WTC11 (cell line): ENCODE measurements at regions not wholly inside any gene's neighbourhood (a gene's known extent, or its start where the extent isn't known, plus 50 kb on each side); places are given as distances from the start of the nearest gene placed in this dataset.

Experiments used
- ATAC-seq: fragments of 200-7000 bp; cut with Tn5 transposase; 2 replicates; pipeline ENCODE4 v1.10.0; 2021; ENCODE audit warnings: mild to moderate bottlenecking, moderate library complexity
- CTCF ChIA-PET: fragments of 300-600 bp; sonication (Branson Sonifier 250); formaldehyde crosslinking; loops from one replicate; lab custom pipeline; 2021; ENCODE audit warnings: antibody characterized with exemption; lab: Charles Lee
- POLR2A ChIA-PET: fragments of 350-600 bp; sonication (Branson Sonifier 250); formaldehyde crosslinking; loops from one replicate; lab custom pipeline; 2021; ENCODE audit warnings: antibody characterized with exemption; lab: Charles Lee
- DNase-seq: peaks from one replicate; pipeline ENCODE4 v3.0.0; 2021; ENCODE audit warnings: low spot score
- H3K27ac Mint-ChIP-seq: 2 replicates; pipeline ENCODE4 v1.8.0; 2021; ENCODE audit warnings: mixed read lengths
- H3K27me3 Mint-ChIP-seq: 2 replicates; pipeline ENCODE4 v1.8.0; 2021; ENCODE audit warnings: low read depth, mild to moderate bottlenecking, moderate library complexity, mixed read lengths
- H3K36me3 Mint-ChIP-seq: 2 replicates; pipeline ENCODE4 v1.8.0; 2021; ENCODE audit warnings: mixed read lengths
- H3K4me1 Mint-ChIP-seq: 2 replicates; pipeline ENCODE4 v1.8.0; 2022; ENCODE audit warnings: mixed read lengths
- H3K4me3 Mint-ChIP-seq: 2 replicates; pipeline ENCODE4 v1.8.0; 2021; ENCODE audit warnings: mild to moderate bottlenecking, moderate library complexity, mixed read lengths
- H3K9me3 Mint-ChIP-seq: 2 replicates; pipeline ENCODE4 v1.8.0; 2021; ENCODE audit warnings: mixed read lengths
- GABPB1 ChIP-seq: sonication (generic); formaldehyde crosslinking; IDR thresholded peaks from 2 replicates; pipeline ENCODE4 v1.8.1; 2023; ENCODE audit warnings: mild to moderate bottlenecking, missing genetic modification reagents
- IRF2 ChIP-seq: sonication (generic); formaldehyde crosslinking; IDR thresholded peaks from 2 replicates; pipeline ENCODE4 v1.8.0; 2022; ENCODE audit warnings: low read depth, missing genetic modification reagents, borderline replicate concordance
- JUN ChIP-seq: sonication (generic); formaldehyde crosslinking; IDR thresholded peaks from 2 replicates; pipeline ENCODE4 v1.8.0; 2023; ENCODE audit warnings: mild to moderate bottlenecking, missing genetic modification reagents
- NFATC4 ChIP-seq: fragments of 250-450 bp; sonication (Bioruptor Pico); IDR thresholded peaks from 2 replicates; pipeline ENCODE4 v1.9.0; 2021; ENCODE audit warnings: mild to moderate bottlenecking
- NR3C1 ChIP-seq: sonication (generic); formaldehyde crosslinking; conservative IDR thresholded peaks from 2 replicates; pipeline ENCODE4 v1.8.1; 2023; ENCODE audit warnings: low read depth, mild to moderate bottlenecking, missing genetic modification reagents
- RORB ChIP-seq: fragments of 250-450 bp; sonication (Bioruptor Pico); IDR thresholded peaks from 2 replicates; pipeline ENCODE4 v1.9.0; 2021; ENCODE audit warnings: mild to moderate bottlenecking
- SP1 ChIP-seq: sonication (generic); formaldehyde crosslinking; conservative IDR thresholded peaks from 2 replicates; pipeline ENCODE4 v1.8.1; 2022; ENCODE audit warnings: missing genetic modification reagents
- ZBTB21 ChIP-seq: sonication (generic); formaldehyde crosslinking; IDR thresholded peaks from 2 replicates; pipeline ENCODE4 v1.8.1; 2023; ENCODE audit warnings: mild to moderate bottlenecking, missing genetic modification reagents, borderline replicate concordance
- ZNF396 ChIP-seq: fragments of 250-450 bp; sonication (Bioruptor Pico); IDR thresholded peaks from 2 replicates; pipeline ENCODE4 v1.8.0; 2021; ENCODE audit warnings: mild to moderate bottlenecking, moderate library complexity, borderline replicate concordance
- TF ChIP-seq, protein P1 (sequence below): sonication (generic); formaldehyde crosslinking; IDR thresholded peaks from 2 replicates; pipeline ENCODE4 v1.8.0; 2022; ENCODE audit warnings: missing genetic modification reagents
- TF ChIP-seq, protein P2 (sequence below): fragments of 250-450 bp; sonication (Bioruptor Pico); IDR thresholded peaks from 2 replicates; pipeline ENCODE4 v1.9.0; 2021; ENCODE audit warnings: mild to moderate bottlenecking
- TF ChIP-seq, protein P3 (sequence below): sonication (generic); formaldehyde crosslinking; IDR thresholded peaks from 2 replicates; pipeline ENCODE4 v1.8.1; 2023; ENCODE audit warnings: mild to moderate bottlenecking, missing genetic modification reagents, moderate library complexity
- TF ChIP-seq, protein P4 (sequence below): sonication (generic); formaldehyde crosslinking; IDR thresholded peaks from 2 replicates; pipeline ENCODE4 v1.8.1; 2022; ENCODE audit warnings: mild to moderate bottlenecking, moderate library complexity, missing genetic modification reagents
- TF ChIP-seq, protein P5 (sequence below): sonication (generic); formaldehyde crosslinking; IDR thresholded peaks from 2 replicates; pipeline ENCODE4 v1.8.1; 2022; ENCODE audit warnings: low read depth, mild to moderate bottlenecking, moderate library complexity, missing genetic modification reagents, borderline replicate concordance
- TF ChIP-seq, protein P6 (sequence below): sonication (generic); formaldehyde crosslinking; IDR thresholded peaks from 2 replicates; pipeline ENCODE4 v1.8.0; 2023; ENCODE audit warnings: missing genetic modification reagents
- TF ChIP-seq, protein P7 (sequence below): fragments of 250-450 bp; sonication (Bioruptor Pico); IDR thresholded peaks from 2 replicates; pipeline ENCODE4 v1.9.0; 2021; ENCODE audit warnings: moderate library complexity, mild to moderate bottlenecking, inconsistent platforms, borderline replicate concordance
- TF ChIP-seq, protein P8 (sequence below): sonication (generic); formaldehyde crosslinking; IDR thresholded peaks from 2 replicates; pipeline ENCODE4 v1.8.1; 2023; ENCODE audit warnings: mild to moderate bottlenecking, moderate library complexity, missing genetic modification reagents
- TF ChIP-seq, protein P9 (sequence below): sonication (generic); formaldehyde crosslinking; IDR thresholded peaks from 2 replicates; pipeline ENCODE4 v1.8.0; 2022; ENCODE audit warnings: mild to moderate bottlenecking, missing genetic modification reagents
- TF ChIP-seq, protein P10 (sequence below): sonication (generic); formaldehyde crosslinking; IDR thresholded peaks from 2 replicates; pipeline ENCODE4 v1.8.1; 2023; ENCODE audit warnings: mild to moderate bottlenecking, missing genetic modification reagents, moderate library complexity
- TF ChIP-seq, protein P11 (sequence below): sonication (generic); formaldehyde crosslinking; IDR thresholded peaks from 2 replicates; pipeline ENCODE4 v1.8.1; 2023; ENCODE audit warnings: mild to moderate bottlenecking, missing genetic modification reagents

DNA sequence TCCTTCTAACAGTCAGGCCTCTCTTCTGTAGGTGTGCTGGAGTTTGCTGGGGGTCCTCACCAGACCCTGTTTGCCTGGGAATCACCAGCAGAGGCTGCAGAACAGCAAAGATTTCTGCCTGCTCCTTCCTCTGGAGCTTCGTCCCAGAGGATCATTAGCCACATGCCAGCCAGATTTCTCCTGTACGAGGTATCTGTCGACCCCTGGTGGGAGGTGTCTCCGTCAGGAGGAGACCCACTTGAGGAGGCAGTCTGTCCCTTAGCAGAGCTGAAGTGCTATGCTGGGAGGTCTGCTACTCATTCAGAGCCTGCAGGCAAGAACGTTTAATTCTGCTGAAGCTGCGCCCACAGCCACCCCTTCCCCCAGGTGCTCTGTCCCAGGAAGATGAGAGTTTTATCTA is 611.1 kb upstream of the COBL start (continued):
- TF ChIP-seq, protein P1, sequence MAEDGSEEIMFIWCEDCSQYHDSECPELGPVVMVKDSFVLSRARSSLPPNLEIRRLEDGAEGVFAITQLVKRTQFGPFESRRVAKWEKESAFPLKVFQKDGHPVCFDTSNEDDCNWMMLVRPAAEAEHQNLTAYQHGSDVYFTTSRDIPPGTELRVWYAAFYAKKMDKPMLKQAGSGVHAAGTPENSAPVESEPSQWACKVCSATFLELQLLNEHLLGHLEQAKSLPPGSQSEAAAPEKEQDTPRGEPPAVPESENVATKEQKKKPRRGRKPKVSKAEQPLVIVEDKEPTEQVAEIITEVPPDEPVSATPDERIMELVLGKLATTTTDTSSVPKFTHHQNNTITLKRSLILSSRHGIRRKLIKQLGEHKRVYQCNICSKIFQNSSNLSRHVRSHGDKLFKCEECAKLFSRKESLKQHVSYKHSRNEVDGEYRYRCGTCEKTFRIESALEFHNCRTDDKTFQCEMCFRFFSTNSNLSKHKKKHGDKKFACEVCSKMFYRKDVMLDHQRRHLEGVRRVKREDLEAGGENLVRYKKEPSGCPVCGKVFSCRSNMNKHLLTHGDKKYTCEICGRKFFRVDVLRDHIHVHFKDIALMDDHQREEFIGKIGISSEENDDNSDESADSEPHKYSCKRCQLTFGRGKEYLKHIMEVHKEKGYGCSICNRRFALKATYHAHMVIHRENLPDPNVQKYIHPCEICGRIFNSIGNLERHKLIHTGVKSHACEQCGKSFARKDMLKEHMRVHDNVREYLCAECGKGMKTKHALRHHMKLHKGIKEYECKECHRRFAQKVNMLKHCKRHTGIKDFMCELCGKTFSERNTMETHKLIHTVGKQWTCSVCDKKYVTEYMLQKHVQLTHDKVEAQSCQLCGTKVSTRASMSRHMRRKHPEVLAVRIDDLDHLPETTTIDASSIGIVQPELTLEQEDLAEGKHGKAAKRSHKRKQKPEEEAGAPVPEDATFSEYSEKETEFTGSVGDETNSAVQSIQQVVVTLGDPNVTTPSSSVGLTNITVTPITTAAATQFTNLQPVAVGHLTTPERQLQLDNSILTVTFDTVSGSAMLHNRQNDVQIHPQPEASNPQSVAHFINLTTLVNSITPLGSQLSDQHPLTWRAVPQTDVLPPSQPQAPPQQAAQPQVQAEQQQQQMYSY, result no peak
- no peak for TF ChIP-seq JUN (CRISPR knock-in tag)
- TF ChIP-seq, protein P2, sequence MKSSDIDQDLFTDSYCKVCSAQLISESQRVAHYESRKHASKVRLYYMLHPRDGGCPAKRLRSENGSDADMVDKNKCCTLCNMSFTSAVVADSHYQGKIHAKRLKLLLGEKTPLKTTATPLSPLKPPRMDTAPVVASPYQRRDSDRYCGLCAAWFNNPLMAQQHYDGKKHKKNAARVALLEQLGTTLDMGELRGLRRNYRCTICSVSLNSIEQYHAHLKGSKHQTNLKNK, result no peak
- TF ChIP-seq ZNF396, result no peak
- TF ChIP-seq, protein P3, sequence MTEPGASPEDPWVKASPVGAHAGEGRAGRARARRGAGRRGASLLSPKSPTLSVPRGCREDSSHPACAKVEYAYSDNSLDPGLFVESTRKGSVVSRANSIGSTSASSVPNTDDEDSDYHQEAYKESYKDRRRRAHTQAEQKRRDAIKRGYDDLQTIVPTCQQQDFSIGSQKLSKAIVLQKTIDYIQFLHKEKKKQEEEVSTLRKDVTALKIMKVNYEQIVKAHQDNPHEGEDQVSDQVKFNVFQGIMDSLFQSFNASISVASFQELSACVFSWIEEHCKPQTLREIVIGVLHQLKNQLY (CRISPR knock-in tag), result no peak
- no peak for TF ChIP-seq SP1
- TF ChIP-seq, protein P4, sequence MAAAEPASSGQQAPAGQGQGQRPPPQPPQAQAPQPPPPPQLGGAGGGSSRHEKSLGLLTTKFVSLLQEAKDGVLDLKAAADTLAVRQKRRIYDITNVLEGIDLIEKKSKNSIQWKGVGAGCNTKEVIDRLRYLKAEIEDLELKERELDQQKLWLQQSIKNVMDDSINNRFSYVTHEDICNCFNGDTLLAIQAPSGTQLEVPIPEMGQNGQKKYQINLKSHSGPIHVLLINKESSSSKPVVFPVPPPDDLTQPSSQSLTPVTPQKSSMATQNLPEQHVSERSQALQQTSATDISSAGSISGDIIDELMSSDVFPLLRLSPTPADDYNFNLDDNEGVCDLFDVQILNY (CRISPR knock-in tag), result no peak
- no peak for TF ChIP-seq NR3C1 (CRISPR knock-in tag)
- TF ChIP-seq, protein P5, sequence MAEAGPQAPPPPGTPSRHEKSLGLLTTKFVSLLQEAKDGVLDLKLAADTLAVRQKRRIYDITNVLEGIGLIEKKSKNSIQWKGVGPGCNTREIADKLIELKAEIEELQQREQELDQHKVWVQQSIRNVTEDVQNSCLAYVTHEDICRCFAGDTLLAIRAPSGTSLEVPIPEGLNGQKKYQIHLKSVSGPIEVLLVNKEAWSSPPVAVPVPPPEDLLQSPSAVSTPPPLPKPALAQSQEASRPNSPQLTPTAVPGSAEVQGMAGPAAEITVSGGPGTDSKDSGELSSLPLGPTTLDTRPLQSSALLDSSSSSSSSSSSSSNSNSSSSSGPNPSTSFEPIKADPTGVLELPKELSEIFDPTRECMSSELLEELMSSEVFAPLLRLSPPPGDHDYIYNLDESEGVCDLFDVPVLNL (CRISPR knock-in tag), result no peak
- no peak for TF ChIP-seq IRF2

DNA sequence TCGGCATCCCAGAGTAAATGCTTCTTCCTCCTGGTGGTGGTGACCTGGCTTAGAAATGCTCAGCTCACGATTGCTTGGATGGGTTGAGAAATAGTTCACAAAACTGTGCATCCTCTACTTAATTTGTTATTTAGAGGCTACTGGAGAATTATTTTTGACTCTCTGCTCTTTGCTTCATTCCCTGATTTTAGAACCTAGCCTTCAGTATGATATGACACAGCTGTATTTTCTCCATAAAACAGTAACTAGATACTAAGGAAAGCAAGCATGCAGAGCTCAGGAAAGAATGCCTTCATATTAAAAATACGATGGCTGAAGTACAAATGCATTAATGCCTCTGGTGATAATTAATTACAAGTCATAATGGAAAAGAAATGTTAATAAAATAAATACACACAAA is 602.0 kb upstream of the COBL start:
- Mint-ChIP-seq H3K27me3 (no peaks in the 10 kb centered on the region; the same call in 1 of the 2 replicates), H3K4me3 (no peak overlapping the region), H3K36me3 (peaks cover 16% of the 10 kb centered on the region), H3K9me3 (peaks cover 27% of the 10 kb centered on the region), H3K4me1 (peaks cover 6% of the 10 kb centered on the region; the same call in 1 of the 2 replicates), H3K27ac (no peak overlapping the region)
- CTCF ChIA-PET, result interaction anchor here (0.7 kb wide), 1 partner anchor 488 kb away, joined by 3 read pairs; no protein-coding TSS in a partner anchor
- POLR2A ChIA-PET, result no interaction called here
- ATAC-seq, result no peak
- no peak for DNase-seq
- TF ChIP-seq NFATC4 (no peak), GABPB1 (CRISPR knock-in tag) (no peak), ZBTB21 (CRISPR knock-in tag) (no peak), RORB (CRISPR knock-in tag) (no peak)
- TF ChIP-seq, protein P6, sequence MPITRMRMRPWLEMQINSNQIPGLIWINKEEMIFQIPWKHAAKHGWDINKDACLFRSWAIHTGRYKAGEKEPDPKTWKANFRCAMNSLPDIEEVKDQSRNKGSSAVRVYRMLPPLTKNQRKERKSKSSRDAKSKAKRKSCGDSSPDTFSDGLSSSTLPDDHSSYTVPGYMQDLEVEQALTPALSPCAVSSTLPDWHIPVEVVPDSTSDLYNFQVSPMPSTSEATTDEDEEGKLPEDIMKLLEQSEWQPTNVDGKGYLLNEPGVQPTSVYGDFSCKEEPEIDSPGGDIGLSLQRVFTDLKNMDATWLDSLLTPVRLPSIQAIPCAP, result no peak
- TF ChIP-seq, protein P7, sequence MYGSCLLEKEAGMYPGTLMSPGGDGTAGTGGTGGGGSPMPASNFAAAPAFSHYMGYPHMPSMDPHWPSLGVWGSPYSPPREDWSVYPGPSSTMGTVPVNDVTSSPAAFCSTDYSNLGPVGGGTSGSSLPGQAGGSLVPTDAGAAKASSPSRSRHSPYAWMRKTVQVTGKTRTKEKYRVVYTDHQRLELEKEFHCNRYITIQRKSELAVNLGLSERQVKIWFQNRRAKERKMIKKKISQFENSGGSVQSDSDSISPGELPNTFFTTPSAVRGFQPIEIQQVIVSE, result no peak
- TF ChIP-seq, protein P8, sequence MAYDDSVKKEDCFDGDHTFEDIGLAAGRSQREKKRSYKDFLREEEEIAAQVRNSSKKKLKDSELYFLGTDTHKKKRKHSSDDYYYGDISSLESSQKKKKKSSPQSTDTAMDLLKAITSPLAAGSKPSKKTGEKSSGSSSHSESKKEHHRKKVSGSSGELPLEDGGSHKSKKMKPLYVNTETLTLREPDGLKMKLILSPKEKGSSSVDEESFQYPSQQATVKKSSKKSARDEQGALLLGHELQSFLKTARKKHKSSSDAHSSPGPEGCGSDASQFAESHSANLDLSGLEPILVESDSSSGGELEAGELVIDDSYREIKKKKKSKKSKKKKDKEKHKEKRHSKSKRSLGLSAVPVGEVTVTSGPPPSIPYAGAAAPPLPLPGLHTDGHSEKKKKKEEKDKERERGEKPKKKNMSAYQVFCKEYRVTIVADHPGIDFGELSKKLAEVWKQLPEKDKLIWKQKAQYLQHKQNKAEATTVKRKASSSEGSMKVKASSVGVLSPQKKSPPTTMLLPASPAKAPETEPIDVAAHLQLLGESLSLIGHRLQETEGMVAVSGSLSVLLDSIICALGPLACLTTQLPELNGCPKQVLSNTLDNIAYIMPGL (CRISPR knock-in tag), result no peak
- TF ChIP-seq, protein P9, sequence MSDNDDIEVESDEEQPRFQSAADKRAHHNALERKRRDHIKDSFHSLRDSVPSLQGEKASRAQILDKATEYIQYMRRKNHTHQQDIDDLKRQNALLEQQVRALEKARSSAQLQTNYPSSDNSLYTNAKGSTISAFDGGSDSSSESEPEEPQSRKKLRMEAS (CRISPR knock-in tag), result no peak
- TF ChIP-seq, protein P10, sequence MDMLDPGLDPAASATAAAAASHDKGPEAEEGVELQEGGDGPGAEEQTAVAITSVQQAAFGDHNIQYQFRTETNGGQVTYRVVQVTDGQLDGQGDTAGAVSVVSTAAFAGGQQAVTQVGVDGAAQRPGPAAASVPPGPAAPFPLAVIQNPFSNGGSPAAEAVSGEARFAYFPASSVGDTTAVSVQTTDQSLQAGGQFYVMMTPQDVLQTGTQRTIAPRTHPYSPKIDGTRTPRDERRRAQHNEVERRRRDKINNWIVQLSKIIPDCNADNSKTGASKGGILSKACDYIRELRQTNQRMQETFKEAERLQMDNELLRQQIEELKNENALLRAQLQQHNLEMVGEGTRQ (CRISPR knock-in tag), result no peak
- TF ChIP-seq, protein P11, sequence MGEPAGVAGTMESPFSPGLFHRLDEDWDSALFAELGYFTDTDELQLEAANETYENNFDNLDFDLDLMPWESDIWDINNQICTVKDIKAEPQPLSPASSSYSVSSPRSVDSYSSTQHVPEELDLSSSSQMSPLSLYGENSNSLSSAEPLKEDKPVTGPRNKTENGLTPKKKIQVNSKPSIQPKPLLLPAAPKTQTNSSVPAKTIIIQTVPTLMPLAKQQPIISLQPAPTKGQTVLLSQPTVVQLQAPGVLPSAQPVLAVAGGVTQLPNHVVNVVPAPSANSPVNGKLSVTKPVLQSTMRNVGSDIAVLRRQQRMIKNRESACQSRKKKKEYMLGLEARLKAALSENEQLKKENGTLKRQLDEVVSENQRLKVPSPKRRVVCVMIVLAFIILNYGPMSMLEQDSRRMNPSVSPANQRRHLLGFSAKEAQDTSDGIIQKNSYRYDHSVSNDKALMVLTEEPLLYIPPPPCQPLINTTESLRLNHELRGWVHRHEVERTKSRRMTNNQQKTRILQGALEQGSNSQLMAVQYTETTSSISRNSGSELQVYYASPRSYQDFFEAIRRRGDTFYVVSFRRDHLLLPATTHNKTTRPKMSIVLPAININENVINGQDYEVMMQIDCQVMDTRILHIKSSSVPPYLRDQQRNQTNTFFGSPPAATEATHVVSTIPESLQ (CRISPR knock-in tag), result no peak
